Endodermal cell (in vitro differentiated cells): ENCODE measurements at regions not wholly inside any gene's neighbourhood (a gene's known extent, or its start where the extent isn't known, plus 50 kb on each side); places are given as distances from the start of the nearest gene placed in this dataset.
"Not testable (repeated sequence)": the region's sequence is repeated elsewhere in the genome, so short reads cannot be mapped to it uniquely, and the experiment has no call there.

Experiments used
- DNase-seq: peaks from one replicate; pipeline ENCODE4 v3.0.0-alpha.2; 2017
- H3K27ac ChIP-seq: 2 replicates; pipeline ENCODE4 v1.5.1; 2013; ENCODE audit warnings: mild to moderate bottlenecking, low read depth, low read length, moderate library complexity
- H3K27me3 ChIP-seq: 2 replicates; pipeline ENCODE4 v1.6.1; 2013; ENCODE audit warnings: mild to moderate bottlenecking, low read length, moderate library complexity; ENCODE audit not compliant: insufficient read depth, control insufficient read depth, poor library complexity, severe bottlenecking
- H3K36me3 ChIP-seq: 2 replicates; pipeline ENCODE4 v1.7.0; 2013; ENCODE audit warnings: mild to moderate bottlenecking, low read length, moderate library complexity; ENCODE audit not compliant: control insufficient read depth, insufficient read depth
- H3K4me1 ChIP-seq: one replicate; pipeline ENCODE4 v1.7.0; 2013; ENCODE audit warnings: low read length; ENCODE audit not compliant: control insufficient read depth, insufficient read depth
- H3K4me3 ChIP-seq: 2 replicates; pipeline ENCODE4 v1.5.1; 2013; ENCODE audit warnings: mild to moderate bottlenecking, low read length, moderate library complexity
- H3K9ac ChIP-seq: 2 replicates; pipeline ENCODE4 v1.6.1; 2013; ENCODE audit warnings: mild to moderate bottlenecking, low read length, moderate library complexity; ENCODE audit not compliant: poor library complexity, severe bottlenecking; ENCODE audit errors: extremely low read depth
- H3K9me3 ChIP-seq: 2 replicates; pipeline ENCODE4 v1.6.1; 2013; ENCODE audit warnings: mild to moderate bottlenecking, low read length, moderate library complexity; ENCODE audit not compliant: control insufficient read depth
- H3K27ac Mint-ChIP-seq: 2 replicates; pipeline ENCODE4 v1.8.0; 2020; ENCODE audit warnings: mixed read lengths
- H3K27me3 Mint-ChIP-seq: 2 replicates; pipeline ENCODE4 v1.8.0; 2021; ENCODE audit warnings: mild to moderate bottlenecking, mixed read lengths; ENCODE audit not compliant: insufficient read depth
- H3K36me3 Mint-ChIP-seq: 2 replicates; pipeline ENCODE4 v1.8.0; 2020; ENCODE audit warnings: low read depth, mixed read lengths
- H3K4me1 Mint-ChIP-seq: 2 replicates; pipeline ENCODE4 v1.8.0; 2020; ENCODE audit warnings: mixed read lengths
- H3K4me3 Mint-ChIP-seq: 2 replicates; pipeline ENCODE4 v1.8.0; 2020; ENCODE audit warnings: mild to moderate bottlenecking, moderate library complexity, mixed read lengths
- H3K9me3 Mint-ChIP-seq: 2 replicates; pipeline ENCODE4 v1.8.0; 2020; ENCODE audit warnings: mild to moderate bottlenecking, mixed read lengths
- WGBS, 2 experiments: methylation state at CpG; one replicate each; pipeline versions ENCODE4 v1.1.5 to v1.1.7; 2013; ENCODE audit warnings: missing lambda C conversion rate in 2 of 2, mixed read lengths in 1 of 2; ENCODE audit not compliant: insufficient coverage in 1 of 2, insufficient read length in 1 of 2; 5-methylcytosine and 5-hydroxymethylcytosine counted together
- TF ChIP-seq, protein P1 (sequence below): fragments of 200-600 bp; sonication (generic); conservative IDR thresholded peaks from 2 replicates; pipeline ENCODE4 v1.5.0; 2021; ENCODE audit warnings: antibody characterized with exemption, mild to moderate bottlenecking

DNA sequence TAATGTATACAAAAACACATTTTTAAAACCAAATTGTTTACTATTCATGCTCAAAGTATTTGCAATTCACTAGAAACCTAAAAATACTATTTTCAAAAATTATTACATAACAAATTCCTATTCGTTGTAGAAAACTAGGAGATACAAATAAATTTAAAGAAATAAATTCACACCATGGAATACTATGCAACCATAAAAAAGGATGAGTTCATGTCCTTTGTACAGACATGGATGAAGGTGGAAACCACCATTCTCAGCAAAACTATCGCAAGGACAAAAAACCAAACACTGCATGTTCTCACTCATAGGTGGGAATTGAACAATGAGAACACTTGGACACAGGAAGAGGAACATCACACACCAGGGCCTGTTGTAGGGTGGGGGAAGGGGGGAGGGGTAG lies 201.2 kb upstream of the MCHR2 start:
- whole genome bisulfite sequencing, 2 experiments, result 96% methylated on average over 2 of the region's 2 CpGs; no CpG with 5 or more reads in 1 of the 2 experiments
- DNase-seq, H3K27me3 Mint-ChIP-seq, H3K4me1 ChIP-seq, H3K4me1 Mint-ChIP-seq, H3K4me3 Mint-ChIP-seq, H3K27me3 ChIP-seq, H3K27ac Mint-ChIP-seq, H3K9ac ChIP-seq, H3K4me3 ChIP-seq, H3K9me3 ChIP-seq, H3K27ac ChIP-seq, H3K9me3 Mint-ChIP-seq, H3K36me3 ChIP-seq, H3K36me3 Mint-ChIP-seq: not testable (repeated sequence)

DNA sequence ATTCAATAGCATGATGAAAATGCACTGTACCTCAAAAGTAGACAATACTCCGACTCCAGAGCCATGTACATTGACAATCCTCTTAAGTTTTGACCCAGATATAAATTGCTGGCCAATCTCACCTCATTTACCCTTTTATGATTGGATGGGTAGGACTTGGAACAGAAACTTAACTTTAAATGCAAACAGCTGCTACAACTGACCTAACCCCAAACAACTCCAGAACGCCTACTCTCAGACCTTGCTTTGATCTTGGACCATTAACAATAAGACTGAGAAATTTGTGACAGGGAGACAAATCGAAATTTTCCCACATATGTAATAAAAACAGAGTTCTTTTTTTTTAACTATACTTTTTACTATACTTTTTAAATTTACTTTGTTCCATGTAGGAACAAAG lies 200.5 kb upstream of the MCHR2 start:
- H3K9ac ChIP-seq, result no peak overlapping the region
- 86 to 100% methylated on average over 2 to 3 of the region's 3 CpGs for WGBS, 2 experiments
- no peak for DNase-seq
- H3K4me1 Mint-ChIP-seq, result no peaks in the 10 kb centered on the region
- H3K9me3 Mint-ChIP-seq, result peaks cover 8% of the 10 kb centered on the region
- no peak overlapping the region for H3K4me3 Mint-ChIP-seq
- H3K9me3 ChIP-seq, result peaks cover 5% of the 10 kb centered on the region
- H3K4me3 ChIP-seq, result no peak overlapping the region
- no peaks in the 10 kb centered on the region for H3K36me3 ChIP-seq
- no peak overlapping the region for H3K27ac ChIP-seq
- TF ChIP-seq, protein P1, sequence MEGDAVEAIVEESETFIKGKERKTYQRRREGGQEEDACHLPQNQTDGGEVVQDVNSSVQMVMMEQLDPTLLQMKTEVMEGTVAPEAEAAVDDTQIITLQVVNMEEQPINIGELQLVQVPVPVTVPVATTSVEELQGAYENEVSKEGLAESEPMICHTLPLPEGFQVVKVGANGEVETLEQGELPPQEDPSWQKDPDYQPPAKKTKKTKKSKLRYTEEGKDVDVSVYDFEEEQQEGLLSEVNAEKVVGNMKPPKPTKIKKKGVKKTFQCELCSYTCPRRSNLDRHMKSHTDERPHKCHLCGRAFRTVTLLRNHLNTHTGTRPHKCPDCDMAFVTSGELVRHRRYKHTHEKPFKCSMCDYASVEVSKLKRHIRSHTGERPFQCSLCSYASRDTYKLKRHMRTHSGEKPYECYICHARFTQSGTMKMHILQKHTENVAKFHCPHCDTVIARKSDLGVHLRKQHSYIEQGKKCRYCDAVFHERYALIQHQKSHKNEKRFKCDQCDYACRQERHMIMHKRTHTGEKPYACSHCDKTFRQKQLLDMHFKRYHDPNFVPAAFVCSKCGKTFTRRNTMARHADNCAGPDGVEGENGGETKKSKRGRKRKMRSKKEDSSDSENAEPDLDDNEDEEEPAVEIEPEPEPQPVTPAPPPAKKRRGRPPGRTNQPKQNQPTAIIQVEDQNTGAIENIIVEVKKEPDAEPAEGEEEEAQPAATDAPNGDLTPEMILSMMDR, result no peak
- H3K27ac Mint-ChIP-seq, result no peak overlapping the region
- H3K27me3 Mint-ChIP-seq, result no peaks in the 10 kb centered on the region
- H3K27me3 ChIP-seq, result no peaks in the 10 kb centered on the region
- no peaks in the 10 kb centered on the region for H3K36me3 Mint-ChIP-seq
- H3K4me1 ChIP-seq, result no peaks in the 10 kb centered on the region

DNA sequence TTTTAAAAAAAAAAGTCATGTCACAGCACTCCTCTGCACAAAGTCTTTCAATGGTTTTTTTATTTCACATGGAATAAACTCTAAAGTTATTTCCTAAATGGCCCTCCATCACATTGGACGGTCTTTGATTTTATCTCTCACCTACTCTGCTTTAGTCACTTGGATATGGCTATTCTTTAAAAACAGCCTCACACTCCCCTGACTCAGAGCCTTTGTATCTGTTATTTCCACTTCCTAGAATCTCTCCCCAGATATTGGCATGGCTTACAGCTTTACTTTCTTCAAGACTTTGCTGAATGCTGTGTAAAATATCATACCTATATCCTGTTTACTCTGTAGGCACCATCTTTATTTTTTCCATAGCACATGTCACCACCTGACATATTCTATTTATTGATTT lies 194.7 kb upstream of the MCHR2 start:
- H3K9me3 Mint-ChIP-seq, result no peaks in the 10 kb centered on the region
- H3K27me3 Mint-ChIP-seq, result no peaks in the 10 kb centered on the region
- 63 to 87% methylated on average over 1 of the region's 1 CpG for WGBS, 2 experiments
- no peak overlapping the region for H3K27ac Mint-ChIP-seq
- Histone ChIP-seq H3K9ac (no peak overlapping the region), H3K4me1 (no peaks in the 10 kb centered on the region), H3K36me3 (no peaks in the 10 kb centered on the region), H3K9me3 (no peaks in the 10 kb centered on the region), H3K4me3 (no peak overlapping the region), H3K27ac (no peak overlapping the region), H3K27me3 (no peaks in the 10 kb centered on the region)
- H3K4me3 Mint-ChIP-seq, result no peak overlapping the region
- TF ChIP-seq, protein P1, result no peak
- no peaks in the 10 kb centered on the region for H3K36me3 Mint-ChIP-seq
- no peaks in the 10 kb centered on the region for H3K4me1 Mint-ChIP-seq
- DNase-seq, result no peak

DNA sequence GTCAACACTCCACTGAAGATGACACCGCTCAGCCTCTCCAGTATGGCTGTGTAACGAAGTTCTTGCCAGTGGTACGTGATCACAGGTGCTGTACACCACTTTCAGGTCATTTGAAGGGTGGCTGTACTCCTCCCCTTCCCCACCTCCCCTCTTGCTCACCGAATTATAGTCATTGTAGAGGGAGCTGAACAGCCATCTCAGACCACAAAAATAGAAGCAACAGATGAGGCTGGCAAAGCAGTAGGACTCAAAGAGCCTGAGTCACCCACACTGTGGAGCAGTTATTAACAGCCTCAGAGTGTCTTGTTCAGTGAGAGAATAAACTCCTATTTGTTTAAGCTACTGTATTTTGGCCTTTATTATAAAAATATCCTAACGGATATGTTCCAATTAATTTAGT lies 192.5 kb upstream of the MCHR2 start:
- Mint-ChIP-seq H3K4me1 (peaks cover 6% of the 10 kb centered on the region), H3K9me3 (no peaks in the 10 kb centered on the region), H3K27me3 (no peaks in the 10 kb centered on the region), H3K36me3 (no peaks in the 10 kb centered on the region), H3K27ac (no peak overlapping the region), H3K4me3 (no peak overlapping the region)
- H3K4me1 ChIP-seq, result no peaks in the 10 kb centered on the region
- 92 to 100% methylated on average over 3 to 5 of the region's 5 CpGs for WGBS, 2 experiments
- H3K9ac ChIP-seq, result no peak overlapping the region
- DNase-seq, result no peak
- no peaks in the 10 kb centered on the region for H3K9me3 ChIP-seq
- H3K36me3 ChIP-seq, result no peaks in the 10 kb centered on the region
- TF ChIP-seq, protein P1, result no peak
- H3K4me3 ChIP-seq, result no peak overlapping the region
- H3K27ac ChIP-seq, result no peak overlapping the region
- H3K27me3 ChIP-seq, result no peaks in the 10 kb centered on the region
